ENCODE measurements at regions not wholly inside any gene's neighbourhood (a gene's known extent, or its start where the extent isn't known, plus 50 kb on each side); places are given as distances from the start of the nearest gene placed in this dataset.

DNA sequence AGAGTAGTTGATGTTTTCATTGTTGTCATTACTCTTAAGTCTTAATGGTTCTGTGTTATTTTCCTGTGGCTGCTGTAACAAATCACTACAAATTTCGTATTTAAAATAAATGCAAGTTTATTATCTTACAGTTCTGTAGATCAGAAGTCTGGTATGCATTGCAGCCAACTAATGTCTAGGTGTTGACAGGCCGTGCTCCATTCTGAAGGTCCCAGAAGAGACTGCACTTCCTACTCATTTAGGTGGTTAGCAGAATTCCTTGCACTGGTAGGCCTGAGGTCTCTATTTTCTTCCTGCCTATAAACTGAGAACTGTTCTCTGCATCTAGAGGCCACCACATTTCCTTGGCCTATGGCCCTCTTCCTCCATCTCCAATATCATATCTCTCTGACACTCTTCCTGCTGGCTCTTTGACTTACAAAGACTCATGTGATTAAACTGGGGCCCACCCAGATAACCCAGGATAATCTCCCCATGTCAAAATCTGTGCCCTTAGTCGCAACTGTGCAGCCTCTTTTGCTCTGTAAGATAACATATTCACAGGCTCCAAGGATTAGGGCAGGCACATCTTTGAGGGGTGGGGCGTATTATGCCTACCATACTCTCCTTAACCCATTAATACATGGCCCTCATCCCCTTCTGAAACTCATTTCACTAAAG, 468.4 kb downstream of the FOXO1 start:
- no peak for DNase-seq

DNA sequence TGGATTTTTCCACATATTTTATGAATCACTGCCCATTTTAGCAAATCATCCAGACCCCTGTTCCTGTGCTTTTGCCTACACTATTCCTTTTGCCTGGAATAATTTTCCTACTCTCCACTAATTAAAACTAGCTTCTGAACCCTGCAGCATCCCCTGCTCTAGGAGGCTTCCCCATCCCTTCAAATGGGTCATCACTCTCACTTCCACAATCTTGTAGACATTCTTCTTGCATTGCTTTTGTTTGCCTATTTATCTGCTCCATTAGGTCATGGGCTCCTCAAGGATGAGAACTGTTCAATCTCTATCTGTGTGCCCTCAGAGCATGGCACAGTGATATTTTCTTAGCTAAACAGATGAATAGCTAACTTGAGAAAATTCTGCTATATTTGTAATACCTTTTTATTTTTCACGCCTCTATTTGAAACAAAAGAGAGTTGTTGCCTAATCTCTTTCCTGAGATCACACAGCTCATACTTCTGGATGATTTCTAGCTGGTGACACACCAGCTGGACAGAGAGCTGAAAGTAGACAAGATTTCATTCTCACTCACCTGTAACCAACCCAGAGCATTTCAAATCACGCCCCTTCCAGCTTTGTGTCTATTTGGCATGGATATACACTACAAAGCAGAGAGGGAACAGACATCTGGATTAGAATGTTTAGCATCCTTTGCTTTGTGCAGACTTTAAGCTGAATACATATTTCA, 466.0 kb downstream of the FOXO1 start:
- no peak for DNase-seq

DNA sequence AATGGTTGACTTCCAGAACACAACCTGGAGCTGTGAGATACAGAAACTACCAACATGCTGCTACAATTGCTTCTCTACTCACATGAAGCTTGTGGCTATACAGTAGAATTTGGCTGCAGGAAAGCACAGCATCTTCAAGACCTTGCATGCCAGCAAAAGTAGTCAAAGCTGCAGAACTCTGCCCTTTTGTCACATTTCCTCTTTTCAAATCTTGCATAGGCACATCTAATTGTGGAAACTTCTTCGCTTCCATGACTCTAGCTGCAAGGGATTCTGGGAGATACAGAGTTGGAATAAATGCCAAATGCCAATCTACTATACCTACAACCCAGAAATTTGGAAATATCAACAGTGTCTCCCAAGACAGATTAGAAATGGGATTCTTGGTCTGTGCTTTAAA, 462.2 kb downstream of the FOXO1 start:
- DNase-seq = no peak

DNA sequence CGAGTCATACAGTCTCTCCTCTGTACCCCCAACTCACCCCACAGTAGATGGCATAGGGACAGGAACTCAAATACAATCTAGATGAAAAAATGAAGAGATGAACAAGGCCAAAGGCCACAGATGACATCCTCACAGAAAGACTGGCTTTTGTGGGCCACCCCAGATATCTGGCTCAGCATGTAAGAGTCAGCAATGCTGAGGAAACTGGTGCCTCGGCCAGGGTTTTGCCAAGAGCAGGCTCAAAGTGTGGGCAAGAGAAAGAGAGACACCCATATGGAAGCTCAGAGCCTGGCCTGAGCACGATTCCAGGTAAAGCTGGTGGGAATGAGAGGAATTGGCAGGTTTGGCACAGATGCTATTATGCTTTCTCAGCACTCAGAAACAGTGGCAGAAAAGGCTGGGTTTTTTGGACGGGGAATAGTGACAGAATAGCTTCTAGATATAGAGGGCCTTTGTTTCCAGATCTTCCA, 460.6 kb downstream of the FOXO1 start:
- no peak for DNase-seq

DNA sequence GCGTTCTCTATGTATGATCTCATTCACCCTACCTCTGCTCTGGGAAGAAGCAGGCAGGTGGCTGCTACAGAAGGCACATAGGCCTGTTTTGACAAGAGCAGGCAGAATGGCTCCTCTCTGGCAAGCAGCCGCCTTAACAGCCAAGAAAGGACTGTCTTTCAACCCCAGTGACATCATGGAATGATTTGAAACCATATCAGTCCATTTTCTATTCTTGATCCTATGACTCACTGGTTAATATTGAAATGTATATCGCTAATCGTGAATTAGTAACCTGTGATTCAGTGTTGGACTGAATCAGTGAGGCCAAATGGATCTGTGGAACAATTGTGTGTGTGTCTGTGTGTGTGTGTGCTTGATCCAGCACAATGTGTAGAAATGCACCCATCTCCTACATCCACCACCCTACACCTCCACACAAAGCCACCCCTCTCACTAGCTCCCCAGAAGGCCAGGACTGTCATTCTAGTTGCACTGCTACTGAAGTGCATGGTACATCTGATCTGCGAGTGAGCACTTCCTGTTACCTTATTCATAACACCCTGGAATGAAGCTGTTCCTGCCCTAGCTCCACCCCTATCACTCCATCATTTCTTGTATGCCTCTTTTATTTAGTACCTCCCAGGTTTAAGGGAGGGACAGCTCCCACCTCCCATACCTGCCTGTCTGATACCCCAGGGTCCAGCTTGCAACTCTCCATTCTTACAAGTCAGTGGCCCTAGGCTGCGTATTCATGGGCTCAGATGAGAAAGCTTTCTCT, 460.0 kb downstream of the FOXO1 start:
- DNase-seq = no peak

DNA sequence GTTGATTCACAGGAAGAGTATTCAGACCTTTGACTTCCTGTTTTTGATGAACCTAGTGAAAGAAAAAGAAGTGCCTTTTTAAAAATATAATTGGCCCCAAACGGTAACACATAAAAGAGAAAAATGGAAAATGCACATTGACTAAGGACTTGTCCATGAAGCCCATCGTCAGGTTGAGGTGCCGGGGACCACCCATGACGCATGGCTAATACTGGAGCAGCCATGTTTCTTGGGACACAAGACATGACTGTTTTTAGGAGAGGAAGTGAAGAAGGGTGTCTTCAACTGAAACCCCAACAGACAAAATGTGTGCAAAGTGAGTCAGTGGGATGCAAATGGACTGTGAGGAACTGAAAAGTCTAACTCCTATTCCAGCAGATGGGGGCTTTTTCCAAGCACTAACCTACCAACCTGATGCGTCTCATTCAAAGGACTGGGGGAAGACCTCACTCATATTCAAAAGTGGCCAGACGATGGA, 459.4 kb downstream of the FOXO1 start:
- DNase-seq = no peak

DNA sequence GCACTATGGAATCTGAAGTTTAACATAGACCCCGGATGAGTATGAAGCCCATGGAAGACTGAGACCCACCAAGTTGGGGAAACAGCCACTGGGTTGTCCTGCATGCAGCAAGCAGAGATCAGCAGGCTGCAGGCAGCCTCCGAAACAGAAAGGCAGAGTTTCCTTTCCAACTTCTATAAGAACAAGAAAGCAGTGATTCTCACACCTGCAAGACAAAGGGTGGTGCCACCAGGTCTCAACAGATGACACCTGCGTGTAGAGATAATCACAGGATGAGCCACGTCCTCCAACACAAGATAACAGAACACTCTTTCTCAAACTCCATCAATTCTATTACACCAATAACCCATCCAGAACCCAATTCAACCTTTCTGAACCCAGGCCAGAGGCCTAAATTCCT, 457.9 kb downstream of the FOXO1 start:
- DNase-seq = no peak

DNA sequence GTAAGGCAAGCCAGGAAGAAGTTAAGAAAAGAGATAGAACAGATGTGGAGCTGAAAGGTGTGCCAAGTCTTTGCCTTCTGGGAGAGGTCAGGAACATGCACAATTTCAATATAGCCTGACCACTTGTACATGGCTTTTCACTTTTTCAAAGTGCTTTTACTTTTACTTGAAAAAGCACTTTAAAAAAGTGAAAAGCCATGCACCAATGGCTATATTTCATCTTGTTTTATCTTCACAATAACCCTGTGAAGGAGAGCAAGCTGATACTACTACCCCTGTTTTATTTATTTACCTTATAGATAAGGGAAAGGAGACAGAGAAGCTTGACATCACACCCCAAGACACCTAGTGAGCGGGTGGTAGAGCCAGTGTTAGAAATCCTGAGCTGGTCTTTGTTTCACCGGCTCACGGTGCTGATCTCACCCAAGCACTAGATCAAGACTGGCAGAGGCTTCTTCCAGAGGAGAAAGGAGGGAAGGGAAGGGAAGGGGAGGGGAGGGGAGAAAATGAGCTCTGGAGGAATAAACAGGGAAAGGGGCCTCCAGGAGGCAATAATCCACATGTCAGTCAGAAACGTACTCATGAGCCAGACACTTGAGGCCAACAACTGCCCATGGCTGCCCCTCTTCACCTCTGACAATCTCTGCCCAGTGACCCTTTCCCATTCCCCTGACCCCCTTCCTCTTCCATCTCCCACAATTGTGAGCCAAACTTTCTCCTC, 455.4 kb downstream of the FOXO1 start:
- DNase-seq = no peak

DNA sequence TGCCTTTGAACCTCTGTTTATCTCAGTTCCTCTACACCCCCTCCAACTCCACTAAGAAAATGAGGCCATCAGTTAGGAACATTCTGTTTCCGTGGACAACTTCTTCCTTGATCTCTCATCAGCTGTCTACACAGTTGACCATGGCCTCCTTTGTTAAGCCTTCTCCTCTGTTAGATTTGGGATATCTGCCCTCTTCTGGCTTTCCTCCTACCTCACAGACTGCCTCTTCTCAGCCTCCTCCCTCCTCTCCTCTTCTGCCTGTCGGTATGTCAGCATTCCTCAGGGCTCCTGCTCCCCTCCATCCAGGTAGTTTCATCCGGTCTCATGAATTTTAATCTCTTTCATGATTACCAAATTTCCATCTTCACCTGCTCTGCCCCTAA, 454.9 kb downstream of the FOXO1 start:
- no peak for DNase-seq

DNA sequence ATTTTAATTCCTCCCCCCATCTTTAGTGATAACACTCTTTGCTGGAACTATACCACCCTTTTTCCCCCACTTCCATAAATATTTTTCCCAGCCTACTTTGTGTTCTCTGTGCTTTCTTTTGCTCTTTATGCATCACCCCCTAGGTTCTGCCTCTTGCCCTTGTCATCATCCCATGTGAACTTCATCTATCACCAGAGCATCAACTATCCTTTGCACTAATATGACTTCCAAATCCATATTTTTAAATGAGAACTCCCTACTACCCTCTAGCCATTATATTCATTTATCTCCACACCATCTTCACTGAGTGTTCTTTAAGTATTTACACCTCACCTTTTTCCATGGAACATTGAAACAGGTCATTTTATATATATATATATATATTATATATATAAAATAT, 452.7 kb downstream of the FOXO1 start:
- no peak for DNase-seq

DNA sequence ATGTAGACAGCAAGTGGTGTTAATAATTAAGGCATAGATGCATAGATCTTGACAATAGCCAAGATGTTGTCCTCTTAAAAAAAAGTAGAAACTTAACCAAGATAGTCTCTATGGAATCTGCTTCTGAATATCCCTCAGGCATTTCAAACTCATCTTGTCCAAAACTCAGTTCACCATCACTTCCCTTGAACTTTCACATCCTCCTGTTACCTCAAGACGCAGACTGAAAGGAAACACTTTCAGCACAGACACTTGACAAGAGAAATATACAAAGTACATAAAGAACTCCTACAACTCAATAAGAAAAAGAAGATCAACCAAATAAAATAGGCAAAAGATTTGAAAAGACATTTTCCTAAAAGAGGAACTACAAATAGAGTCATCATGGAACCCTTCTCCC, 451.1 kb downstream of the FOXO1 start:
- no peak for DNase-seq

DNA sequence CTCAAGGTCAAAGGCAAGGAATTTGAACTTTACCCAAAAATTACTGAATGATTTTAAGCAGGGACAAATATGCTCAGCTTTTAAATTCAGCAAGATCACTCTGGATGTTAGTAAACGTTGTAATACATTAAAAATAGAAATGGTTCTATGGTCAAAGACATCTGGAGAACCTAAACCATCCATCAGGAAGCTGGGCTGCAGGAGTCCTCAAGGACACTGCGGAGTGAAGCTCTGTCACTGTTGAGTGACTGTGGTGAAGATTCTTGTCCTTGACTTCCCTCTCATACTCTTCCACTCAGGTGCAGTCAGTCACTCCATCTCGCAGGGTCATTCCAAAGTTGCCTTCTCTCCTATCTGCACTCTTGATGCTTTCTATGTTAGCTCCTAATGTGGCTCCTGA, 450.7 kb downstream of the FOXO1 start:
- no peak for DNase-seq

DNA sequence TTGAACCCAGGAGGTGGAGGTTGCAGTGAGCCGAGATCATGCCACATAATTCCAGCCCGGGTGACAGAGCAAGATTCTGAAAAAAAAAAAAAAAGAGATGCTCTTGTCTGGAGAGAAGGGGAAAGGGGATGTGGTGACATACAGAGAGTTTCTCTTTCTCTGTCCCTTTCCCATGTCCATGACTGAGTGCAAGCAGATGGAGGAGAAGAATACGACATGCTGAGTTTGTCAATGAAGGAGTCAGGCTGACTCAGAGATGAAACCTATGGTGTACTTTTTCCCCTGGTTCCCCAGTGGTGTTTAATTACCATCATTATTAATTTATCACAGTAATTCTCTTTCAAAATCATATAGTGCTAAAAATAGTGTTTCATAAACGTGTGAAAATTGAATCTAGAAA, 448.8 kb downstream of the FOXO1 start:
- DNase-seq = no peak

DNA sequence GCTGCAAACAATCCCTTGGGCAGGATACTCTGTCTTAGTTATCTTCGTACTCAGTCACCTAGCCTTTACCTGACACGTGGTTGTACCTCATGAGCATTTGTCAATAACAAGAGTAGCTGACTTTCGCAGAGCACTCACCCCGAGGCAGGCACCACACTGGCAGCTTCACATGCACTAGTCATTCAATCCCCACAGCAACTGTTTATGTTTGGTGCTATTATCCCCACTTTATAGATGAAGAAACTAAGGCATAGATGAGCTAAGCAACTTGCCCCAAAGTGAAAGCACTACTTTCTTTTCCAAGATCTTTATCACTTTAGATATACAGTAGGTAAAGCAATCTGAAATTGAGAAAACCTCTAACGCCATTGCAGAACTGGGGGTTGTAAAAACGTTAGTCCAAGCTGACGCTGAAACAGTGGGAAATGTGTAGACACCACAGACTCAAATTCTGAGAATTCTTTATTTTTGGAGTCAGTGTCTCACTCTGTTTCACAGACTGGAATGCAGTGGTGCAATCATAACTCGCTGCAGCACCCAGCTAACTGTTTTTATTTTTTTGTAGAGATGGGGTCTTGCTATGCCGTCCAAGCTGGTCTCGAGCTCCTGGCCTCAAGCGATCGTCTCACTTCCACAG, 446.0 kb downstream of the FOXO1 start:
- DNase-seq = no peak

DNA sequence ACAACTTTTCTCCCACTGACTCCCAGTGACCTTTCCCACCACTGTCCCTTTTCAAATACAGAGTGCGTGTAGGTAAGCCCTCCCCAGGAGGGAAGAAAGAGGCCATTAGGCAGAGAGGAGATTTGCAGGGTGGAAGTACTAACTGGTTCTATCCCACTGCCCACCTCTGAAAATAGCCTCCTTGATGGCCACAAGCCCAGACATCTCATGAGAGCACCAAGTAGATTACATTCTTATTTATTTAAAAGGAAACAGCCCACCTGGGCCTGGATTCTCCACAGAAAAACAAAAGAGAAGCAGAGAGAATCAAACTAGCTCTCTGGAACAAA, 445.3 kb downstream of the FOXO1 start:
- no peak for DNase-seq

DNA sequence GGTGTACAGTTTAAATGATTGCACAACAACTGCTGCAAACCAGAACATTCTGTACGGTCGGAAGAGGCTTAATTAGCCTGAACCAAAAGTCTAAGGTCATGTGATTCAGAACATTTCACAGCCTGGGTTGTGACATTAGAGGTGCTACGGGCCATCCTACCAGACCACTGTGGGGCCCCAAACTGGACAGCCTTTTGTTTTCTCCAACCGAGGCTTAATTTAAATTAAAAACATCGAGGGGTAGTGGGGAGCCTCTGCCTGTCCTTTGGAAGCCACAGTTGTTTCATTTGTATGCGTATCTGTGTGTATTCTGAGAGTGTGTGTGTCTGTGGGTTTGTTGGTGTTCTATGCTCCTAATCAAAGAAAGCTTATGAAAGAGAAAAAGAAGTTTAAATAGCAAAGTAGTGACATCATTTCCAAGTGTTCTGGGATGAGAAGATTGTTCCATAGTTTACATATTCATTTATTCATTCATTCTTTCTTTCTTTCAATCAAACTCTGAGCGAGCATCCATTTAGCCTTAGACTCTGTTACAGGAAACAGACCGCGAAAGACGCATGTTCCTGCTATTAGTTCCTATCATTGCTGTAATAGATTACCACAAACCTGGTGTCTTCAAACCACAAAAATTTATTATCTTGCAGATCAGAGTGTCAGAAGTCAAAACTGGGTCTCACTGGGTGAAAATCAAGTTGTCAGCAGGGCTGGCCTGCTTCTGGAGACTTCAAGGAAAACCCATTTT, 444.8 kb downstream of the FOXO1 start:
- DNase-seq = no peak

DNA sequence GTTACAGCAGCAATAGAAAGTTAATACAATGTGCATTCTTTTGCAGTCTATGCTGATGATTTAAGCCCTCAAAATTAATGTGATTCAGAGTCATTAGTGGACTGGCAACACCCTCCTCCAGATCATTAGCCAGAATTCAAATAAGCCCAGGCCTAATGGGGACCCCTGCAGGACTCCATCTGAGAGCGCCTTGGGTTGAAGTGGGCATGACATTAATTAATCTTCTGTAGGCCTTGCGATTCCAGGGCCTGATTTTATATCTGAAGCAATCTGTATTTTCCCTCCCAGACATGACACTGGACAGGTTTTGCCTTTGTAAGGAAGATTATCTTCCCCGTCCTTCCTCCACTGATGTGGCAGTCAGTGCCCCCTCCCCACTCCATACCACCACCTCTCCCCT, 442.9 kb downstream of the FOXO1 start:
- DNase-seq = no peak

DNA sequence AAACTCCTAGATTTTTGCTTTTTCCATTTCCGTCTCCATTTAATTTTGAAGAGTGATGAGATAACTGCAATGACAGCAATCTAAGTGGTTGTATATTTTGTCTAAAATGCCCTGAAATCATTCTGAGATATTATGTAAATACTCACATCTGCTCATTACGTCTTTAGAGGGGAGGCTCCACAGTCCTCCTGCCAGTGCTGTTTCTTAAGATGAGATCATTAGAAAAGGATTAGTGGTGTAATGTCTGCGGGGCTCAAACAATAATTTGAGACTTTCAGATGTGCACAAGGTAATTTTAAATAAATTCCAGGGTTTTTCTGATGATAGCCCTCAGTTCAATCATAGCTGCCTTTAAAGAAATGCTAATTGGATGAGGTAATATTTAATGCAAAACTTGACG, 437.9 kb downstream of the FOXO1 start:
- DNase-seq = no peak

DNA sequence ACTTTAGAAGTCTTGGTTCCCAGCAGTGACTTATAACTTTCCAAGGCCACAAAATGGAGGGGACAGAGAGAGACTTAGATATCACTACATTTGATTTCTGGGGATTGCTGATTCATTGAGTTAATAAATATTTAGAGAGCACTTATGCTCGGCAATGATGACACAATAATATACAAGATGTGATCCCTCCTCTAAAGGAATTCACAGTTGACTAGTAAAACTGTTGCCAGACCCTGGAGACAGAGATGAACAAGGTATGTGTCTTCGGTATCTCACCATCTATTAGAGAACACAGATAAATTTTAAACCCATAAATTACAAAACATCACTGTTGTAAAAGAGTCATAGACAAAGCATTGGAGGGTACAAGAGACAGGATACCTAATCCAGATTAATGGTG, 437.5 kb downstream of the FOXO1 start:
- DNase-seq = no peak

DNA sequence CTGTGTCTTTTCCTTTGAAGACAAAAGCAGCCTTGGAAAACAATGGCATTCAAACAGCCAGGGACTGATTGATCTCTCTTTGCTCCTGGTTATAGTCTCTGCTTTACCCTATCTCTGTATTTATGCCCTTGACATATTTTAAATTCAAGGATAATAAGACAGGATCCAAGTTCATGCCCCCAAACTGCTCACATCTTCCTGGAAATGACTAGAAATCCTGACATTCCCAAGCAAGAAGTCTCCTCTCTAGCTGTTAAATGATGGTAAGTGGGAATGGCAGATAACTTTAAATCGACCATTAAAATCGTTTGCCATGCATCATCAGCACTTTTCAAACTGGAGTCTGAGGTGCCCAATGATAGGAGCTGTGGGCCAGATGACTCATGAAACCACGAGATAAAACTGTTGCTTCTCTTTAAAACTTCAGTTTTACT, 435.6 kb downstream of the FOXO1 start:
- DNase-seq = no peak

DNA sequence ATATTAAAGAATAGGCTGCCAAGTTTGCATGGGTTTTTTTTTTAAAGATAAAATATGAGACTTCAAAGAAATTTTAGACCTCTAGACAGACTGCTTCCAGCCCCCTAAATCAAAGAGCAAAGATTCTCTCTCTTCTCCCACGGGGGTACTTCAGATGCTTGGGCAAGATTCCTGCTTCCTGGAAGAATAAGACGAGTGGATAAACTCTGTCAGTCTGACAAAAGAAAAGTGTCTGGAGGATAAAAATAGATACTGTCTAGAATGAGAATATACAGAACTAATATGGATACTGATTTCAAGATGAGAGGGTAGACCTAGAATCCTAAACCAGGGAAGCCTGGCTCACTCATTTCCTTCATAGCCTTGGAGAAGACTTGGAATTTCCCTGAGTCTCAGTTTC, 435.1 kb downstream of the FOXO1 start:
- DNase-seq = no peak

DNA sequence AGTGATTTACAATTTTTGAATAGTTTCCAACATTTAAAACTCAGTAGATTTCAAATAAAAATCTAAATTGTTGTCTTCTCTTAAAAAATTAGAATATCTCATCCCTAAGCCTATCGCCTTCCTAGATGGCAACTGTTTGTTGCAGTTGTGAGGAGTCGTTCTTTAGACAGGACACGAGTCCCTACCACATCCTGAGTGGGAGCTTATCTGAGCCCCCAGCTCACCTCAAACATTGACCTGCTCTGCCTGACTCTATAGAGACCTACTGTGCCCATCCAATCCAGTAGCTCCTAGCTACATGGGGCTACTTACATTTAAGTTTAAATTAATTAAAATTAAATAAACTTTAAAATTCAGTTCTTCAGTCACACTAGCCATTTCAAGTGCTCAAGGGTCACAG, 434.7 kb downstream of the FOXO1 start:
- no peak for DNase-seq
